T-helper 17 cell (primary cell): ENCODE measurements at regions not wholly inside any gene's neighbourhood (a gene's known extent, or its start where the extent isn't known, plus 50 kb on each side); places are given as distances from the start of the nearest gene placed in this dataset.

ENCODE experiments used
- ATAC-seq: fragments of 150-1000 bp; cut with Tn5 transposase; 2 replicates; pipeline ENCODE4 v1.10.0; 2021; ENCODE audit warnings: mild to moderate bottlenecking, moderate library complexity
- DNase-seq, 3 donors: peaks; one replicate each; pipeline versions ENCODE4 v3.0.0 to v3.0.0-alpha.2; 2020 to 2021
- H3K9me3 ChIP-seq: one replicate; pipeline ENCODE4 v1.7.0; 2013; ENCODE audit warnings: low read length, mild to moderate bottlenecking; ENCODE audit not compliant: control insufficient read depth, poor library complexity, severe bottlenecking
- H3K27ac Mint-ChIP-seq: one replicate; pipeline ENCODE4 v1.8.0; 2022; ENCODE audit warnings: mild to moderate bottlenecking, moderate library complexity, mixed read lengths
- H3K27me3 Mint-ChIP-seq: one replicate; pipeline ENCODE4 v1.8.0; 2022; ENCODE audit warnings: mixed read lengths
- H3K36me3 Mint-ChIP-seq: one replicate; pipeline ENCODE4 v1.8.0; 2022; ENCODE audit warnings: low read depth, mixed read lengths
- H3K4me1 Mint-ChIP-seq: one replicate; pipeline ENCODE4 v1.8.0; 2022; ENCODE audit warnings: mild to moderate bottlenecking, mixed read lengths
- H3K4me3 Mint-ChIP-seq: one replicate; pipeline ENCODE4 v1.8.0; 2022; ENCODE audit warnings: mild to moderate bottlenecking, moderate library complexity, mixed read lengths

GRCh38 chr5:56340196-56340980, 107.3 kb upstream of the ANKRD55 start:
- H3K36me3 Mint-ChIP-seq: peaks cover 7% of the 10 kb centered on the region
- no peak for ATAC-seq
- H3K27ac Mint-ChIP-seq: no peak overlapping the region
- H3K4me1 Mint-ChIP-seq: peaks cover 12% of the 10 kb centered on the region
- no peaks in the 10 kb centered on the region for H3K27me3 Mint-ChIP-seq
- H3K9me3 ChIP-seq: no peaks in the 10 kb centered on the region
- no peak overlapping the region for H3K4me3 Mint-ChIP-seq
- no peak for DNase-seq

GRCh38 chr5:56339732-56340131, 106.6 kb upstream of the ANKRD55 start:
- H3K27me3 Mint-ChIP-seq: no peaks in the 10 kb centered on the region
- peaks cover 7% of the 10 kb centered on the region for H3K36me3 Mint-ChIP-seq
- no peak overlapping the region for H3K4me3 Mint-ChIP-seq
- peaks cover 12% of the 10 kb centered on the region for H3K4me1 Mint-ChIP-seq
- no peaks in the 10 kb centered on the region for H3K9me3 ChIP-seq
- DNase-seq (no peak), ATAC-seq (no peak)
- no peak overlapping the region for H3K27ac Mint-ChIP-seq

- Mint-ChIP-seq H3K4me1 (peaks cover 9% of the 10 kb centered on the region), H3K4me3 (no peak overlapping the region), H3K27ac (no peak overlapping the region), H3K27me3 (no peaks in the 10 kb centered on the region), H3K36me3 (peaks cover 7% of the 10 kb centered on the region)
- ATAC-seq (no peak), DNase-seq (no peak)
- no peaks in the 10 kb centered on the region for H3K9me3 ChIP-seq
These were observed 104.7 kb upstream of the ANKRD55 start for GRCh38 chr5:56337715-56338319.

GRCh38 chr5:56335212-56335611, 102.1 kb upstream of the ANKRD55 start:
- Mint-ChIP-seq H3K27me3 (no peaks in the 10 kb centered on the region), H3K4me3 (no peak overlapping the region), H3K36me3 (peaks cover 5% of the 10 kb centered on the region), H3K4me1 (peaks cover 15% of the 10 kb centered on the region), H3K27ac (no peak overlapping the region)
- no peak for DNase-seq
- no peak for ATAC-seq
- no peaks in the 10 kb centered on the region for H3K9me3 ChIP-seq

GRCh38 chr5:56330806-56331205, 97.7 kb upstream of the ANKRD55 start:
- Mint-ChIP-seq H3K27me3 (no peaks in the 10 kb centered on the region), H3K4me1 (peaks cover 51% of the 10 kb centered on the region), H3K4me3 (peak overlapping the region; percentile 7), H3K27ac (peak overlapping the region; percentile 89), H3K36me3 (no peaks in the 10 kb centered on the region)
- H3K9me3 ChIP-seq: no peaks in the 10 kb centered on the region
- DNase-seq (no peak), ATAC-seq (no peak)

GRCh38 chr5:56330167-56330566, 97.0 kb upstream of the ANKRD55 start:
- Mint-ChIP-seq H3K27me3 (no peaks in the 10 kb centered on the region), H3K4me3 (peak overlapping the region; percentile 69), H3K27ac (peak overlapping the region; percentile 89), H3K4me1 (peaks cover 54% of the 10 kb centered on the region), H3K36me3 (no peaks in the 10 kb centered on the region)
- ATAC-seq (no peak), DNase-seq (no peak)
- H3K9me3 ChIP-seq: no peaks in the 10 kb centered on the region

GRCh38 chr5:56329652-56330051, 96.5 kb upstream of the ANKRD55 start:
- DNase-seq: no peak
- Mint-ChIP-seq H3K27me3 (no peaks in the 10 kb centered on the region), H3K4me1 (peaks cover 58% of the 10 kb centered on the region), H3K27ac (peak overlapping the region; percentile 89), H3K36me3 (no peaks in the 10 kb centered on the region), H3K4me3 (peak overlapping the region; percentile 61)
- ATAC-seq: no peak
- H3K9me3 ChIP-seq: no peaks in the 10 kb centered on the region

- no peaks in the 10 kb centered on the region for H3K9me3 ChIP-seq
- DNase-seq: peak in 1 of 3 donors; percentile 10
- Mint-ChIP-seq H3K27me3 (no peaks in the 10 kb centered on the region), H3K4me1 (peaks cover 58% of the 10 kb centered on the region), H3K27ac (peak overlapping the region; percentile 89), H3K4me3 (peak overlapping the region; percentile 64), H3K36me3 (no peaks in the 10 kb centered on the region)
- peak; percentile 88 for ATAC-seq
These were observed 95.8 kb upstream of the ANKRD55 start for GRCh38 chr5:56328753-56329560.

- ATAC-seq: peak; percentile 44
- Mint-ChIP-seq H3K27ac (peak overlapping the region; percentile 89), H3K4me1 (peaks cover 61% of the 10 kb centered on the region)
These were observed 94.7 kb upstream of the ANKRD55 start for GRCh38 chr5:56327809-56328208.

GRCh38 chr5:56326770-56327169, 93.6 kb upstream of the ANKRD55 start:
- no peaks in the 10 kb centered on the region for H3K27me3 Mint-ChIP-seq
- no peaks in the 10 kb centered on the region for H3K36me3 Mint-ChIP-seq
- peak overlapping the region; percentile 79 for H3K27ac Mint-ChIP-seq
- H3K4me1 Mint-ChIP-seq: peaks cover 64% of the 10 kb centered on the region
- H3K9me3 ChIP-seq: no peaks in the 10 kb centered on the region
- DNase-seq (no peak), ATAC-seq (no peak)
- peak overlapping the region; percentile 70 for H3K4me3 Mint-ChIP-seq

More at GRCh38 chr5:56327809-56328208, 94.7 kb upstream of the ANKRD55 start:
- no peaks in the 10 kb centered on the region for H3K36me3 Mint-ChIP-seq
- no peaks in the 10 kb centered on the region for H3K9me3 ChIP-seq
- H3K4me3 Mint-ChIP-seq: peak overlapping the region; percentile 69
- H3K27me3 Mint-ChIP-seq: no peaks in the 10 kb centered on the region
- no peak for DNase-seq

- peaks cover 64% of the 10 kb centered on the region for H3K4me1 Mint-ChIP-seq
- no peak overlapping the region for H3K4me3 Mint-ChIP-seq
- H3K36me3 Mint-ChIP-seq: no peaks in the 10 kb centered on the region
- no peak for ATAC-seq
- peak overlapping the region; percentile 79 for H3K27ac Mint-ChIP-seq
- DNase-seq: no peak
- H3K27me3 Mint-ChIP-seq: no peaks in the 10 kb centered on the region
- no peaks in the 10 kb centered on the region for H3K9me3 ChIP-seq
These were observed 93.0 kb upstream of the ANKRD55 start for GRCh38 chr5:56326116-56326515.

- no peak overlapping the region for H3K4me3 Mint-ChIP-seq
- no peak overlapping the region for H3K27ac Mint-ChIP-seq
- no peaks in the 10 kb centered on the region for H3K9me3 ChIP-seq
- H3K4me1 Mint-ChIP-seq: peaks cover 62% of the 10 kb centered on the region
- no peak for ATAC-seq
- no peak for DNase-seq
- no peaks in the 10 kb centered on the region for H3K36me3 Mint-ChIP-seq
- H3K27me3 Mint-ChIP-seq: no peaks in the 10 kb centered on the region
These were observed 91.9 kb upstream of the ANKRD55 start for GRCh38 chr5:56325039-56325438.

- ATAC-seq (peak; percentile 33), DNase-seq (no peak)
- Mint-ChIP-seq H3K4me3 (no peak overlapping the region), H3K27me3 (no peaks in the 10 kb centered on the region), H3K27ac (peak overlapping the region; percentile 94), H3K36me3 (no peaks in the 10 kb centered on the region), H3K4me1 (peaks cover 54% of the 10 kb centered on the region)
- H3K9me3 ChIP-seq: no peaks in the 10 kb centered on the region
These were observed 90.4 kb upstream of the ANKRD55 start for GRCh38 chr5:56323505-56323904.
